Prostate gland (tissue), 2 donors: ENCODE measurements at regions not wholly inside any gene's neighbourhood (a gene's known extent, or its start where the extent isn't known, plus 50 kb on each side); places are given as distances from the start of the nearest gene placed in this dataset.
"Not testable (repeated sequence)": the region's sequence is repeated elsewhere in the genome, so short reads cannot be mapped to it uniquely, and the experiment has no call there.

Experiments
- DNase-seq: peaks from one replicate; pipeline ENCODE4 v3.0.0-alpha.2; 2019; ENCODE audit warnings: low spot score
- H3K27ac ChIP-seq, 2 donors: fragments of 200-600 bp; sonication (generic); 2 replicates each; pipeline ENCODE4 v1.5.1; 2017 to 2019
- H3K27me3 ChIP-seq: fragments of 200-600 bp; sonication (generic); replicated peaks from 2 replicates; pipeline ENCODE4 v1.5.1; 2019; ENCODE audit not compliant: insufficient read depth
- H3K36me3 ChIP-seq, 2 donors: fragments of 200-600 bp; sonication (generic); 1 replicate in 1 of 2; 2 replicates in 1 of 2; pipeline versions ENCODE4 v1.5.1 to v1.8.1; 2017 to 2019
- H3K4me1 ChIP-seq: fragments of 200-600 bp; sonication (generic); replicated peaks from 2 replicates; pipeline ENCODE4 v1.5.1; 2019
- H3K4me3 ChIP-seq, 2 donors: fragments of 200-600 bp; sonication (generic); 2 replicates each; pipeline ENCODE4 v1.5.1; 2017 to 2019
- H3K9me3 ChIP-seq: fragments of 200-600 bp; sonication (generic); 2 replicates; pipeline ENCODE4 v1.5.1; 2017
- CTCF ChIP-seq, 4 experiments: fragments of 200-600 bp in 2 of 4; fragments of 450-650 bp in 2 of 4; sonication (generic) in 2 of 4; IDR thresholded peaks; 1 replicate in 3 of 4; 2 replicates in 1 of 4; pipeline ENCODE4 v1.5.1; 2016 to 2019; ENCODE audit warnings: antibody characterized with exemption in 4 of 4, mild to moderate bottlenecking in 2 of 4, moderate library complexity in 2 of 4
- POLR2A ChIP-seq: fragments of 450-650 bp; IDR thresholded peaks from one replicate; pipeline ENCODE4 v1.6.1; 2016; ENCODE audit warnings: antibody characterized with exemption, mild to moderate bottlenecking
- POLR2AphosphoS5 ChIP-seq: sonication (generic); formaldehyde crosslinking; IDR thresholded peaks from one replicate; pipeline ENCODE4 v1.6.1; 2017; ENCODE audit warnings: antibody characterized with exemption
- WGBS: methylation state at CpG from one replicate; pipeline ENCODE4 v1.1.5; 2018; 5-methylcytosine and 5-hydroxymethylcytosine counted together
- intact Hi-C: fragments of 100-400 bp; cut with DNase I; formaldehyde crosslinking; loops from one replicate; pipeline ENCODE4 v1.14.2; 2022

GRCh38 chr20:48523191-48523995 lies 304.4 kb downstream of the PREX1 start:
- H3K4me1 ChIP-seq, result no peaks in the 10 kb centered on the region
- 76% methylated on average over 6 of the region's 6 CpGs for WGBS
- no peak for DNase-seq

GRCh38 chr20:48521121-48521520 lies 306.7 kb downstream of the PREX1 start:
- no peak for TF ChIP-seq POLR2AphosphoS5
- no peak for TF ChIP-seq CTCF (IDR thresholded peaks at IDR 0.05)
- TF ChIP-seq POLR2A, result no peak
- intact Hi-C loops, result no loop called here
- H3K4me1 ChIP-seq, result no peaks in the 10 kb centered on the region
- no peak overlapping the region for H3K4me3 ChIP-seq
- no peak for DNase-seq
- no peak overlapping the region for H3K27ac ChIP-seq
- no peaks in the 10 kb centered on the region for H3K27me3 ChIP-seq
- no peaks in the 10 kb centered on the region for H3K9me3 ChIP-seq
- WGBS, result 69% methylated on average over 5 of the region's 5 CpGs
- H3K36me3 ChIP-seq, result no peaks in the 10 kb centered on the region

More at GRCh38 chr20:48523191-48523995, 304.4 kb downstream of the PREX1 start:
- Histone ChIP-seq H3K27ac (no peak overlapping the region), H3K27me3 (no peaks in the 10 kb centered on the region), H3K4me3 (no peak overlapping the region), H3K9me3 (no peaks in the 10 kb centered on the region), H3K36me3 (no peaks in the 10 kb centered on the region)
- intact Hi-C loops, result no loop called here
- no peak for TF ChIP-seq CTCF (IDR thresholded peaks at IDR 0.05)
- no peak for TF ChIP-seq POLR2A
- no peak for TF ChIP-seq POLR2AphosphoS5

- H3K4me1 ChIP-seq, intact Hi-C loops, H3K27me3 ChIP-seq, H3K9me3 ChIP-seq, H3K27ac ChIP-seq, H3K36me3 ChIP-seq, H3K4me3 ChIP-seq: not testable (repeated sequence)
- WGBS, result 66% methylated on average over 11 of the region's 11 CpGs
- DNase-seq, result peak; percentile 25
Observed at GRCh38 chr20:48516196-48516595, 311.6 kb downstream of the PREX1 start.

GRCh38 chr20:48514577-48514976 lies 313.2 kb downstream of the PREX1 start:
- not testable (repeated sequence) for H3K27ac ChIP-seq
- WGBS, result 77% methylated on average over 11 of the region's 12 CpGs

GRCh38 chr20:48512539-48512938 lies 315.3 kb downstream of the PREX1 start:
- H3K36me3 ChIP-seq, H3K27me3 ChIP-seq, H3K4me3 ChIP-seq, H3K27ac ChIP-seq, H3K4me1 ChIP-seq, H3K9me3 ChIP-seq, intact Hi-C loops, DNase-seq: not testable (repeated sequence)
- WGBS, result 78% methylated on average over 16 of the region's 16 CpGs

More at GRCh38 chr20:48514577-48514976, 313.2 kb downstream of the PREX1 start:
- H3K36me3 ChIP-seq, H3K27me3 ChIP-seq, H3K4me1 ChIP-seq, H3K9me3 ChIP-seq, DNase-seq, intact Hi-C loops, H3K4me3 ChIP-seq: not testable (repeated sequence)

GRCh38 chr20:48505066-48505465 lies 322.7 kb downstream of the PREX1 start:
- H3K4me3 ChIP-seq, DNase-seq, H3K36me3 ChIP-seq, H3K27ac ChIP-seq, H3K27me3 ChIP-seq, H3K4me1 ChIP-seq, H3K9me3 ChIP-seq, intact Hi-C loops: not testable (repeated sequence)
- 83% methylated on average over 12 of the region's 12 CpGs for WGBS

GRCh38 chr20:48503166-48503815 lies 324.5 kb downstream of the PREX1 start:
- WGBS, result 78% methylated on average over 14 of the region's 14 CpGs

More at GRCh38 chr20:48503166-48503815, 324.5 kb downstream of the PREX1 start:
- DNase-seq, result no peak
- Histone ChIP-seq H3K27me3 (no peaks in the 10 kb centered on the region), H3K36me3 (no peaks in the 10 kb centered on the region), H3K27ac (no peak overlapping the region), H3K9me3 (no peaks in the 10 kb centered on the region), H3K4me1 (no peaks in the 10 kb centered on the region), H3K4me3 (no peak overlapping the region)
- TF ChIP-seq POLR2A (no peak), POLR2AphosphoS5 (no peak), CTCF (IDR thresholded peaks at IDR 0.05) (no peak)
- intact Hi-C loops, result no loop called here
